ENCODE measurements at regions not wholly inside any gene's neighbourhood (a gene's known extent, or its start where the extent isn't known, plus 50 kb on each side); places are given as distances from the start of the nearest gene placed in this dataset.

DNA sequence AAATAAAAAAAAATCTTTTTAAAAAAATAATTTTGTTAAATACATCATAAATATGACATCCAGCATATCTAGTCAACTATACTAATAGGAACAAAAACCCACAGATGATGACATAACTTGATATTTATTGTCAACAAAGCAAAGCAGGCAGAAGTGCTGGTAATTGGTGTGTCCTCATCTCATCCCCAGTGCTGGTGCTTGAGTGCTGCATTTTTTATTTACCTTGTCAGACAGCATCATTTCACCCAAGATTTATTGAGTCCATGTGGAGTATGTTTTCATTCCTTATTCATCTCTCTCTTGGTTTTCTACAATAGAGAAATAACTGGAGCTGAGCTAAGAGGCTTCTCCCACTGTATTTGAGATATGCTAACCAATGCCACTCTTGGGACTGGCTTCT, 191.6 kb upstream of the SLC14A2 start:
- no peaks in the 10 kb centered on the region for H3K9me2 ChIP-seq (ENCODE audit: insufficient read depth)
- no peak overlapping the region for H3K27ac ChIP-seq (ENCODE audit: low read depth, low read length)
- H3K36me3 ChIP-seq (ENCODE audit: control insufficient read depth in 1 of 2, insufficient read depth in 2 of 2, low read length in 2 of 2): no peaks in the 10 kb centered on the region
- H3K27me3 ChIP-seq (ENCODE audit: insufficient read depth, low read length): no peaks in the 10 kb centered on the region
- no peak overlapping the region for H3K9ac ChIP-seq (ENCODE audit: low read length)
- intact Hi-C loops (cut with micrococcal nuclease): no loop called here
- DNase-seq (ENCODE audit: low read depth, low spot score): no peak
- H2AFZ ChIP-seq (ENCODE audit: low read depth, low read length, poor library complexity, severe bottlenecking): no peak overlapping the region
- H4K20me1 ChIP-seq (ENCODE audit: insufficient read depth): no peaks in the 10 kb centered on the region
- no peak overlapping the region for H3K4me2 ChIP-seq (ENCODE audit: low read length)
- H3K9me3 ChIP-seq (ENCODE audit: control insufficient read depth in 1 of 2, insufficient read depth in 1 of 2, low read depth in 1 of 2, low read length in 2 of 2): no peaks in the 10 kb centered on the region
- H3K4me3 ChIP-seq (replicated peaks in 1 of 2; ENCODE audit: low read depth in 1 of 2, low read length in 2 of 2): no peak overlapping the region
- ChIA-PET POLR2A (no interaction called here), RAD21 (ENCODE audit: low non-redundant PET in 1 of 2, low total read pairs in 2 of 2, uncharacterized antibody in 2 of 2, unreplicated experiment in 2 of 2) (no interaction called here), CTCF (no interaction called here)
- TF ChIP-seq EGR1 (IDR thresholded peaks at IDR 0.05; ENCODE audit: low read depth) (no peak), EZH2phosphoT487 (IDR thresholded peaks at IDR 0.05; ENCODE audit: borderline replicate concordance) (no peak), REST (IDR thresholded peaks at IDR 0.05; ENCODE audit: low read depth) (no peak), SP1 (IDR thresholded peaks at IDR 0.05; ENCODE audit: low read depth) (no peak), ELF1 (IDR thresholded peaks at IDR 0.05; ENCODE audit: borderline replicate concordance, low read depth) (no peak), CEBPB (IDR thresholded peaks at IDR 0.05; ENCODE audit: low read depth) (no peak), TCF7L2 (IDR thresholded peaks at IDR 0.05; ENCODE audit: borderline replicate concordance, extremely low read depth, insufficient read depth, insufficient read length) (no peak), CBX3 (IDR thresholded peaks at IDR 0.05; ENCODE audit: low read depth) (no peak), JUND (IDR thresholded peaks at IDR 0.05) (no peak), CTCF (IDR thresholded peaks at IDR 0.05 in 2 of 3, conservative IDR thresholded peaks at IDR 0.05 in 1 of 3; ENCODE audit: borderline replicate concordance in 1 of 3, insufficient read depth in 1 of 3, low read depth in 2 of 3, low read length in 2 of 3) (no peak), RAD21 (IDR thresholded peaks at IDR 0.05; ENCODE audit: low read depth) (no peak), EZH2 (IDR thresholded peaks at IDR 0.05) (no peak), POLR2AphosphoS5 (IDR thresholded peaks at IDR 0.05; ENCODE audit: low read depth, low read length) (no peak), FOSL1 (IDR thresholded peaks at IDR 0.05; ENCODE audit: low read depth) (no peak)
- TF ChIP-seq, protein P1, sequence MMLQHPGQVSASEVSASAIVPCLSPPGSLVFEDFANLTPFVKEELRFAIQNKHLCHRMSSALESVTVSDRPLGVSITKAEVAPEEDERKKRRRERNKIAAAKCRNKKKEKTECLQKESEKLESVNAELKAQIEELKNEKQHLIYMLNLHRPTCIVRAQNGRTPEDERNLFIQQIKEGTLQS (IDR thresholded peaks at IDR 0.05): no peak
- TF ChIP-seq, protein P2, sequence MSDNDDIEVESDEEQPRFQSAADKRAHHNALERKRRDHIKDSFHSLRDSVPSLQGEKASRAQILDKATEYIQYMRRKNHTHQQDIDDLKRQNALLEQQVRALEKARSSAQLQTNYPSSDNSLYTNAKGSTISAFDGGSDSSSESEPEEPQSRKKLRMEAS (IDR thresholded peaks at IDR 0.05): no peak
- TF ChIP-seq, protein P3, sequence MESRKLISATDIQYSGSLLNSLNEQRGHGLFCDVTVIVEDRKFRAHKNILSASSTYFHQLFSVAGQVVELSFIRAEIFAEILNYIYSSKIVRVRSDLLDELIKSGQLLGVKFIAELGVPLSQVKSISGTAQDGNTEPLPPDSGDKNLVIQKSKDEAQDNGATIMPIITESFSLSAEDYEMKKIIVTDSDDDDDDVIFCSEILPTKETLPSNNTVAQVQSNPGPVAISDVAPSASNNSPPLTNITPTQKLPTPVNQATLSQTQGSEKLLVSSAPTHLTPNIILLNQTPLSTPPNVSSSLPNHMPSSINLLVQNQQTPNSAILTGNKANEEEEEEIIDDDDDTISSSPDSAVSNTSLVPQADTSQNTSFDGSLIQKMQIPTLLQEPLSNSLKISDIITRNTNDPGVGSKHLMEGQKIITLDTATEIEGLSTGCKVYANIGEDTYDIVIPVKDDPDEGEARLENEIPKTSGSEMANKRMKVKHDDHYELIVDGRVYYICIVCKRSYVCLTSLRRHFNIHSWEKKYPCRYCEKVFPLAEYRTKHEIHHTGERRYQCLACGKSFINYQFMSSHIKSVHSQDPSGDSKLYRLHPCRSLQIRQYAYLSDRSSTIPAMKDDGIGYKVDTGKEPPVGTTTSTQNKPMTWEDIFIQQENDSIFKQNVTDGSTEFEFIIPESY (IDR thresholded peaks at IDR 0.05; ENCODE audit: extremely low read depth, insufficient replicate concordance, low read length): no peak
- ATAC-seq: no peak
- H3K79me2 ChIP-seq (ENCODE audit: insufficient read depth, low read length): no peaks in the 10 kb centered on the region
- H3K4me1 ChIP-seq (ENCODE audit: control insufficient read depth in 1 of 2, insufficient read depth in 2 of 2, low read length in 2 of 2): no peaks in the 10 kb centered on the region
- no TSS peak for BruUV-seq (replicated peaks)
